ENCODE measurements at regions not wholly inside any gene's neighbourhood (a gene's known extent, or its start where the extent isn't known, plus 50 kb on each side); places are given as distances from the start of the nearest gene placed in this dataset.

- ChIA-PET POLR2A (interaction anchor here (2.4 kb wide), 1 partner anchor 20 kb away, joined by 5 read pairs; no protein-coding TSS in a partner anchor), CTCF (interaction anchor here (0.6 to 0.9 kb wide), 2 partner anchors 50 to 1186 kb away, joined by 3 to 6 read pairs; no protein-coding TSS in a partner anchor)
- no peak for TF ChIP-seq ZNF23 (tag by site-specific recombination; IDR thresholded peaks at IDR 0.05; ENCODE audit: borderline replicate concordance)
- no peak for TF ChIP-seq ZBTB1 (tag by site-specific recombination; IDR thresholded peaks at IDR 0.05)
- TF ChIP-seq HOXA7 (CRISPR knock-in tag; IDR thresholded peaks at IDR 0.05; ENCODE audit: borderline replicate concordance): no peak
- TF ChIP-seq ZNF624 (tag by site-specific recombination; IDR thresholded peaks at IDR 0.05): no peak
- no peak for TF ChIP-seq BCL6B (tag by site-specific recombination; IDR thresholded peaks at IDR 0.05)
- TF ChIP-seq ZIC2 (tag by site-specific recombination; IDR thresholded peaks at IDR 0.05): no peak
- no peak for TF ChIP-seq INSM2 (tag by site-specific recombination; IDR thresholded peaks at IDR 0.05)
- no peak for TF ChIP-seq ZNF48 (tag by site-specific recombination; IDR thresholded peaks at IDR 0.05)
- no peak for TF ChIP-seq ZBTB20 (tag by site-specific recombination; IDR thresholded peaks at IDR 0.05)
- TF ChIP-seq SETDB1 (IDR thresholded peaks at IDR 0.05; ENCODE audit: insufficient read length, low read length): no peak
- TF ChIP-seq ZNF404 (tag by site-specific recombination; IDR thresholded peaks at IDR 0.05): no peak
- no peak overlapping the region for H3K27ac ChIP-seq (ENCODE audit: extremely low read depth, low read depth, low read length)
- H3K9me3 ChIP-seq (ENCODE audit: control insufficient read depth, insufficient read depth, low read depth, low read length): no peaks in the 10 kb centered on the region
- H3K36me3 ChIP-seq (ENCODE audit: control insufficient read depth in 2 of 2, insufficient read depth in 1 of 2, low read length in 2 of 2): no peaks in the 10 kb centered on the region
- peaks cover 9% of the 10 kb centered on the region for H3K4me1 ChIP-seq (ENCODE audit: control insufficient read depth, insufficient read depth, low read length)
- no peak overlapping the region for H3K4me3 ChIP-seq (ENCODE audit: low read depth, low read length)
Measured at GRCh38 chr18:10142056-10142455, 228.2 kb downstream of the VAPA start.

GRCh38 chr18:10142496-10143160, 228.8 kb downstream of the VAPA start:
- H3K36me3 ChIP-seq (ENCODE audit: control insufficient read depth in 2 of 2, insufficient read depth in 1 of 2, low read length in 2 of 2): no peaks in the 10 kb centered on the region
- no peak overlapping the region for H3K27ac ChIP-seq (ENCODE audit: extremely low read depth, low read depth, low read length)
- no peaks in the 10 kb centered on the region for H3K9me3 ChIP-seq (ENCODE audit: control insufficient read depth, insufficient read depth, low read depth, low read length)
- H3K4me3 ChIP-seq (ENCODE audit: low read depth, low read length): no peak overlapping the region
- POLR2A ChIA-PET: interaction anchor here (2.4 kb wide), 1 partner anchor 20 kb away, joined by 5 read pairs; no protein-coding TSS in a partner anchor
- CTCF ChIA-PET: no interaction called here
- H3K4me1 ChIP-seq (ENCODE audit: control insufficient read depth, insufficient read depth, low read length): peaks cover 9% of the 10 kb centered on the region
- TF ChIP-seq ZNF670 (tag by site-specific recombination; IDR thresholded peaks at IDR 0.05; ENCODE audit: low read depth) (no peak), ZNF311 (tag by site-specific recombination; IDR thresholded peaks at IDR 0.05; ENCODE audit: borderline replicate concordance) (no peak), ZNF48 (tag by site-specific recombination; IDR thresholded peaks at IDR 0.05) (no peak), ZNF548 (tag by site-specific recombination; IDR thresholded peaks at IDR 0.05) (no peak), ZNF18 (tag by site-specific recombination; IDR thresholded peaks at IDR 0.05) (no peak), ATF2 (tag by site-specific recombination; IDR thresholded peaks at IDR 0.05; ENCODE audit: low read depth) (peak; percentile 30; the same call in 1 of the 2 replicates), ZNF366 (tag by site-specific recombination; conservative IDR thresholded peaks at IDR 0.05) (no peak), ZSCAN30 (tag by site-specific recombination; IDR thresholded peaks at IDR 0.05) (no peak), ZSCAN4 (tag by site-specific recombination; IDR thresholded peaks at IDR 0.05) (no peak), ZNF398 (tag by site-specific recombination; IDR thresholded peaks at IDR 0.05) (0 out of 2 replicates have a peak, but pooled peaks have one; percentile 22), RBAK (tag by site-specific recombination; IDR thresholded peaks at IDR 0.05) (no peak), SP7 (tag by site-specific recombination; IDR thresholded peaks at IDR 0.05) (no peak)
